ENCODE measurements at regions not wholly inside any gene's neighbourhood (a gene's known extent, or its start where the extent isn't known, plus 50 kb on each side); places are given as distances from the start of the nearest gene placed in this dataset.

GRCh38 chr5:158364367-158364766 is 505.4 kb upstream of the CLINT1 start:
- H3K4me3 ChIP-seq = no peak overlapping the region
- no peak for TF ChIP-seq POLR2AphosphoS5 (IDR thresholded peaks at IDR 0.05; ENCODE audit: borderline replicate concordance, low read depth, low read length)
- no peak for TF ChIP-seq EZH2 (IDR thresholded peaks at IDR 0.05)
- no peak for TF ChIP-seq FOXP2 (optimal IDR thresholded peaks at IDR 0.05; ENCODE audit: control extremely low read depth, extremely low read length, insufficient read depth)
- H3K9ac ChIP-seq (ENCODE audit: insufficient read length) = no peak overlapping the region
- no peak overlapping the region for H3K27ac ChIP-seq
- no peaks in the 10 kb centered on the region for H3K36me3 ChIP-seq (ENCODE audit: insufficient read depth, low read length)
- H3K9me3 ChIP-seq (ENCODE audit: low read depth, low read length) = no peaks in the 10 kb centered on the region
- no peak for DNase-seq (ENCODE audit: low read depth, low spot score)

- Histone ChIP-seq H3K27ac (no peak overlapping the region), H3K4me3 (no peak overlapping the region), H3K9me3 (ENCODE audit: low read depth, low read length) (no peaks in the 10 kb centered on the region), H3K9ac (ENCODE audit: insufficient read length) (no peak overlapping the region), H3K36me3 (ENCODE audit: insufficient read depth, low read length) (no peaks in the 10 kb centered on the region)
- DNase-seq (ENCODE audit: low read depth, low spot score) = no peak
- TF ChIP-seq FOXP2 (optimal IDR thresholded peaks at IDR 0.05; ENCODE audit: control extremely low read depth, extremely low read length, insufficient read depth) (no peak), POLR2AphosphoS5 (IDR thresholded peaks at IDR 0.05; ENCODE audit: borderline replicate concordance, low read depth, low read length) (no peak), EZH2 (IDR thresholded peaks at IDR 0.05) (no peak)
Measured at GRCh38 chr5:158354958-158355357, 496.0 kb upstream of the CLINT1 start.

- Histone ChIP-seq H3K9ac (ENCODE audit: insufficient read length) (no peak overlapping the region), H3K9me3 (ENCODE audit: low read depth, low read length) (no peaks in the 10 kb centered on the region), H3K4me3 (no peak overlapping the region), H3K36me3 (ENCODE audit: insufficient read depth, low read length) (no peaks in the 10 kb centered on the region), H3K27ac (no peak overlapping the region)
- DNase-seq (ENCODE audit: low read depth, low spot score) = no peak
- no peak for TF ChIP-seq EZH2 (IDR thresholded peaks at IDR 0.05)
- no peak for TF ChIP-seq FOXP2 (optimal IDR thresholded peaks at IDR 0.05; ENCODE audit: control extremely low read depth, extremely low read length, insufficient read depth)
- no peak for TF ChIP-seq POLR2AphosphoS5 (IDR thresholded peaks at IDR 0.05; ENCODE audit: borderline replicate concordance, low read depth, low read length)
Measured at GRCh38 chr5:158351485-158352125, 492.7 kb upstream of the CLINT1 start.

- H3K4me3 ChIP-seq = no peak overlapping the region
- no peak overlapping the region for H3K27ac ChIP-seq
- no peaks in the 10 kb centered on the region for H3K36me3 ChIP-seq (ENCODE audit: insufficient read depth, low read length)
- H3K9me3 ChIP-seq (ENCODE audit: low read depth, low read length) = no peaks in the 10 kb centered on the region
- no peak for DNase-seq (ENCODE audit: low read depth, low spot score)
- TF ChIP-seq FOXP2 (optimal IDR thresholded peaks at IDR 0.05; ENCODE audit: control extremely low read depth, extremely low read length, insufficient read depth) (no peak), POLR2AphosphoS5 (IDR thresholded peaks at IDR 0.05; ENCODE audit: borderline replicate concordance, low read depth, low read length) (no peak)
- H3K9ac ChIP-seq (ENCODE audit: insufficient read length) = no peak overlapping the region
Measured at GRCh38 chr5:158349987-158350386, 491.0 kb upstream of the CLINT1 start.

- no peak overlapping the region for H3K9ac ChIP-seq (ENCODE audit: insufficient read length)
- no peak overlapping the region for H3K4me3 ChIP-seq
- no peaks in the 10 kb centered on the region for H3K9me3 ChIP-seq (ENCODE audit: low read depth, low read length)
- no peak overlapping the region for H3K27ac ChIP-seq
- H3K36me3 ChIP-seq (ENCODE audit: insufficient read depth, low read length) = no peaks in the 10 kb centered on the region
- DNase-seq (ENCODE audit: low read depth, low spot score) = no peak
- TF ChIP-seq FOXP2 (optimal IDR thresholded peaks at IDR 0.05; ENCODE audit: control extremely low read depth, extremely low read length, insufficient read depth) = no peak
- TF ChIP-seq EZH2 (IDR thresholded peaks at IDR 0.05) = no peak
- TF ChIP-seq POLR2AphosphoS5 (IDR thresholded peaks at IDR 0.05; ENCODE audit: borderline replicate concordance, low read depth, low read length) = no peak
Measured at GRCh38 chr5:158344376-158344775, 485.4 kb upstream of the CLINT1 start.

- TF ChIP-seq FOXP2 (optimal IDR thresholded peaks at IDR 0.05; ENCODE audit: control extremely low read depth, extremely low read length, insufficient read depth) = no peak
- H3K36me3 ChIP-seq (ENCODE audit: insufficient read depth, low read length) = no peaks in the 10 kb centered on the region
- H3K9me3 ChIP-seq (ENCODE audit: low read depth, low read length) = no peaks in the 10 kb centered on the region
- H3K4me3 ChIP-seq = no peak overlapping the region
- H3K9ac ChIP-seq (ENCODE audit: insufficient read length) = no peak overlapping the region
- DNase-seq (ENCODE audit: low read depth, low spot score) = no peak
- H3K27ac ChIP-seq = no peak overlapping the region
Measured at GRCh38 chr5:158340608-158341007, 481.7 kb upstream of the CLINT1 start.

- TF ChIP-seq POLR2AphosphoS5 (IDR thresholded peaks at IDR 0.05; ENCODE audit: borderline replicate concordance, low read depth, low read length) (no peak), FOXP2 (optimal IDR thresholded peaks at IDR 0.05; ENCODE audit: control extremely low read depth, extremely low read length, insufficient read depth) (no peak), EZH2 (IDR thresholded peaks at IDR 0.05) (no peak)
- H3K27ac ChIP-seq = no peak overlapping the region
- no peaks in the 10 kb centered on the region for H3K36me3 ChIP-seq (ENCODE audit: insufficient read depth, low read length)
- H3K9ac ChIP-seq (ENCODE audit: insufficient read length) = no peak overlapping the region
- no peak overlapping the region for H3K4me3 ChIP-seq
- H3K9me3 ChIP-seq (ENCODE audit: low read depth, low read length) = no peaks in the 10 kb centered on the region
- DNase-seq (ENCODE audit: low read depth, low spot score) = no peak
Measured at GRCh38 chr5:158326256-158326655, 467.3 kb upstream of the CLINT1 start.

GRCh38 chr5:158324236-158324635 is 465.3 kb upstream of the CLINT1 start:
- no peak overlapping the region for H3K9ac ChIP-seq (ENCODE audit: insufficient read length)
- no peaks in the 10 kb centered on the region for H3K36me3 ChIP-seq (ENCODE audit: insufficient read depth, low read length)
- no peak overlapping the region for H3K27ac ChIP-seq
- no peaks in the 10 kb centered on the region for H3K9me3 ChIP-seq (ENCODE audit: low read depth, low read length)
- no peak overlapping the region for H3K4me3 ChIP-seq
- TF ChIP-seq EZH2 (IDR thresholded peaks at IDR 0.05) (no peak), POLR2AphosphoS5 (IDR thresholded peaks at IDR 0.05; ENCODE audit: borderline replicate concordance, low read depth, low read length) (no peak), FOXP2 (optimal IDR thresholded peaks at IDR 0.05; ENCODE audit: control extremely low read depth, extremely low read length, insufficient read depth) (no peak)
- DNase-seq (ENCODE audit: low read depth, low spot score) = no peak

GRCh38 chr5:158322620-158323019 is 463.7 kb upstream of the CLINT1 start:
- TF ChIP-seq POLR2AphosphoS5 (IDR thresholded peaks at IDR 0.05; ENCODE audit: borderline replicate concordance, low read depth, low read length) (no peak), EZH2 (IDR thresholded peaks at IDR 0.05) (no peak)
- no peaks in the 10 kb centered on the region for H3K9me3 ChIP-seq (ENCODE audit: low read depth, low read length)
- no peak overlapping the region for H3K4me3 ChIP-seq
- DNase-seq (ENCODE audit: low read depth, low spot score) = no peak
- no peak overlapping the region for H3K9ac ChIP-seq (ENCODE audit: insufficient read length)
- no peak overlapping the region for H3K27ac ChIP-seq
- no peaks in the 10 kb centered on the region for H3K36me3 ChIP-seq (ENCODE audit: insufficient read depth, low read length)

All from SK-N-MC (cell line).